OCI-M1 (cell line): ENCODE measurements at regions not wholly inside any gene's neighbourhood (a gene's known extent, or its start where the extent isn't known, plus 50 kb on each side); places are given as distances from the start of the nearest gene placed in this dataset.
A peak's percentile ranks its signal among the peaks of the same experiment; 100 is the strongest.

Source experiments
- DNase-seq: peaks from one replicate; lab custom pipeline; 2025; lab: John Stamatoyannopoulos, UW

DNA sequence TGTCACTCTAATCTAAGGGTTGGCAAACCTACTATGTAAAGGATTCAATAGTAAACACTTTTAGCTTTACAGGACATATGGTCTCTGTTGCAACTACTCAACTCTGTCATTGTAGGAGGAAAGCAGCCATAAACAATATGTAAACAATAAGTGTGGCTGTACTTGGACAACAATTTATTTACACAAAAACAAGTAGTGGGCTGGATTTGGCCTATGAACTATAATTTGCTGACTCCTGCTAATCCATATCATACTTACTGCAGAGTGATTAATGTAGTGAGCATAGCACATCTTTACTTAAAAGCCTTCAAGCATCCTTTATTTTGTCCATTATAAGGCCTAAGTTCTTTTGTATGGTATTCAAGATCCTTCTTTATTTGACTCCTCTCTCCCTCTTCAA, 441.9 kb downstream of the ZIC1 start:
- no peak for DNase-seq

DNA sequence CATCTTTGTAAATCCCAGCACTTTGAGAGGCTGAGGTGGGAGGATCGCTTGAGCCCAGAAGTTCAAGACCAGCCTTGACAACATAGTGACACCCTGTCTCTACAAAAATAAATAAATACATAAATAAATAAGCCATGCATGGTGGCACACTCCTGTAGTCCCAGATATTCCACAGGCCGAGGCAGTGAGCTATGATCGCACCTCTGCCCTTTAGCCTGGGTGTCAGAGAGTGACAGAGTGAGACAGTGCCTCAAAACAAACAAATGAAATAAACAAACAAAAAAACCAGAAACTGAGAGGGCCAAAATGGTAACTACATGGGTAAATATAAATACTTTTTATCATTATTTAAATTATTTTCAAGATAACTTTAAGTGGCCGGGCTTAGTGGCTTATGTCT, 445.4 kb downstream of the ZIC1 start:
- no peak for DNase-seq

DNA sequence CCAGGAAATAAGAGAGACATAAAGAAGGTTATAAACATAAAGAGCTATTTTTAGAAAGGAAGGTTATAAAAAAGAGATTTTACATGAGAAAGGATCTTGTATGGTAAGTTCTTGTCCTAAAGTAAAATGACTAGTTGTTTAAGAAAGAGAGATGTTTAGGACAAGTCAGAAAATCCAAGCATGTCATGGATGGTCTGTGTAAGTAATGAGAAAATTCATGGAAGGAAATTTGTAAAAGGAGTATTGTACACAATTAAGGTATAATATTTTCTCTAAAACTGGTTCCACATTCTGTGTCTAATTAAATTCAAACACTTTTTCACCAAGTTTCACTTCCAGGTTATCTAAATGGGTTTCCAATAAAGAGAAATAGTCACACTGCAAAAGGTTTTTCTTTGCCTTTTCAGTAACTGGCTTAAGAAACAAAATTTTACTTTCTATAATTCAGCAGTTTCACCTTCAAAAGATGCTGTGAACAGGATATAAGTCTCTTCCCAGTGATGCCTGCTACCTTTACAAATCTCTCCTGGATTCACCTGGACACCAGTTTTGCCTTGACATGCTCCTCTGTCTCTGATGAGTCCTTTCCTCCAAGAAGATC, 455.7 kb downstream of the ZIC1 start:
- DNase-seq, result peak; percentile 35

DNA sequence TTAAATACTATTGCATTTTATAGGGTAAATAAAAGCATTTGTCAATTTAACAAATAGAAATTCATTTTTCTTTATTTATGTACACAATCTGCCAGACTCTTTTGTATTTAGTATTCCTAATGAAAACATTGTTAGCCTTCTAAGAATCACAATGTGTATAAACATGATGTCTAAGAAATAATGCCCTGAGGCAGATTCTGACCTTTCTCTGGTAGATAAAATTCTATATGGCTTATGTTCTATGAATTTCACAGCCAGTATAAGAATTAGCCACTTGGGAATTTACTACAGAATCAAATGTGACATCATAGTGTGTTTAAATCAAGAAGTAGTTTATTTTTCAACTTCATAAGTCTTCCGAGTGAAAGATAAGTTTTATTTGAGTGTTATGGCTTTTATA, 457.4 kb downstream of the ZIC1 start:
- no peak for DNase-seq

DNA sequence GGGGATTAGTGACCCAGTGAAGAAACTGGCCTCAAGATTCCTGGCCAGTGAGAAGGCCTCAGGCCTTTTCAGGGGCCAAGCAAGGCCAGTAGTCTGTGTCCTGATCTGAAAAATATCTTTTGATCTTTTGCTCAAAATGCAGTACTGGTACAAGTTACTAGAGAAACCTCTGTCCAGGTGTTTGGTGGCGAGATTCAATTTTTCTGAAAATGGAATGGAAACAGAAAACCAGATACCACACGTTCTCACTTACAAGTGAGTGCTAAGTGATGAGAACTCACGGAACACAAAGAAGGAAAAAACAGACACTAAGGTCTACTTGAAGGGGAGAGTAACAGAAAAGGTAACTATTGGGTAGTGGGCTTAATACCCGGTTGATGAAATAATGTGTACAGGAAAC, 463.4 kb downstream of the ZIC1 start:
- DNase-seq, result no peak

DNA sequence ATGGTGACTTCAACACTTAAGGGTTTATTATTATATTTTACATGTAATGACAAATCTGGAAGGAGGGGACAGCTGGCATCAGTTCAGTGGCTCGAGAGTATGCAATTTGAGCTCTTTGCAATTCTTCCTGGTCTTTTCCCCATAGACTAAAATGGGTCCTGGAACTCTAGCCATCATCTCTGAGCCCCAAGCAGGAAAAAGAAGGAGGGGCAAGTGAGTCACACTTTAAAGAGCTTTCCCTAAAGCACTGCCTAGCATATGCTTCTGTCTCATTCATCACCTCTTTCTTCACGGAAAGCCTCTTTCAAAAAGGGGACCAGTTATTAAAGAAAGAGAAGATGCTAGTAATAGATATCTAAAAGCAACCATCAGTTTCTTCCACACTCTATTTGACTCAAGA, 466.3 kb downstream of the ZIC1 start:
- DNase-seq, result no peak

DNA sequence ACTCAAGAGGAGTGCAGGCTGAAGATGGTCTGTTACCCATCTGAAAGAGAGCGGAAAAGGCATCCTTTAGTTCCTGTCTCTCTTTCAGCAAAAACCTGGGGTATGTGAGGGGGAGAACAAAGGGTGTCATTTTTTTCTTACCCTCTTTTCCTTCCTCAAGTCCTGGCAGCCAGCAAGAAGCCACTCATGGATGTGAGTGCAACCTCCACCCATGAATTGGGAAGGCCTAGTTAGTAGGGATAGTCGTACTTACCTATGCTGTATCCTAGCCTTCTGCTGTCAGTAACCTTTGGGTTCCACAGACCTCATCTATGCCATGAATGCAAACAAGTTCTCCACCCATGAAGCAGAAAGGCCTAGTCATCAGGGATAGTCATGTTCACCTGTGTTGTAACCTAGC, 472.8 kb downstream of the ZIC1 start:
- DNase-seq, result peak; percentile 24

DNA sequence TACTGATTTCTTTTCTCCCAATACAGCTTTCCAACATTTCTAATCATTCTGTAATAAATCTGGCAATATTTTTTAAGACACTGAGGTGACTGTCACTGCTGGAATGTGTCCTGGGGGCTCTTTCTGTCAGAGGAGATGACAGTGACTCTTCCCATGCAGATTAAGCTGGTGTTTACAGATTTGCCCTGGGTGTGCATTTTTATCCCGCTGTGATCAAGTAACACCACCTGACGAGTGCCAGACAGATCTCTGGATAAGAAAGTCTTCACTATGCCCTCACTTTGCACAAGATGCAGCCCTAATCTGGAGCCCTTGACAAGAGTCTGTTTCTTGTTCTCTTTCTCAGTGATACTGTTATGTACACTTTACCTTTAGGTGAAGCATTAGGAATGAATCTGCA, 477.7 kb downstream of the ZIC1 start:
- no peak for DNase-seq

DNA sequence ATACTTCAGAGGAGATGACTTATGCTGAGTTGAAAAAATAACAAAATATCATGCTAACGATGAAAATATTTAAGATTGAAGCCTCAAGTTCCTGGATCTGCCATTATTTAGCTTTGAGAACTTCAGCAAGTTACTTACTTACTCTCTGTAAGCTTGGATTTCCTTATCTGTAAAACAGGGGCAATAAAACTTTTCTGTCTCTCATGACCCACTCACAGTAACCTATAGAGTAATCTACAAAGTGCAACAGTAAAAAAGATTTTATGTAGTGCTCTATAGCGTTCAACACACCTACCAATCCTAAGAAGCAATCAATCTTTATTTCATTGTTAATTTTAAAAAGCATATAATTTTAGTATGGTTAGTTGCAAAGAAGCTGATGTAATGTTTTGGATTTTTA, 478.6 kb downstream of the ZIC1 start:
- no peak for DNase-seq

DNA sequence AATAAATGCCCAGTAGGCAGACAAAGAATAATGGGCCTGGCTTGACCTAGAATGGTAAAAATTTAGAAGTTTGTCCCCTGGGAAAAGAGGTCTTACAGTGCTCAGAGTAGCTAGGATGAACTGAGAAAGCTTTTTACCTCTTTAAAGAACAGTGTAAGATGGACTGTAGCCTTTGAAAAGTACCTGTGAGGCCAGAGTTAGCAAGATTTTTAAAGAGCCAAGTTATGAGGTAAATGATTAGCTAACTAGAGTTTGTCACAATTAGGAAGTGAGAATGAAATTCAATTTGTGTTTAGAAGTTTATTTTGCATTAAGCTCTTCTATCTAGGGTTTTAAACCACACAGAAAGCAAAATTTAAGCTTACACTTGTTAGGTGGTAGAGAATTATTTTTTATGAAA, 480.9 kb downstream of the ZIC1 start:
- DNase-seq, result no peak

DNA sequence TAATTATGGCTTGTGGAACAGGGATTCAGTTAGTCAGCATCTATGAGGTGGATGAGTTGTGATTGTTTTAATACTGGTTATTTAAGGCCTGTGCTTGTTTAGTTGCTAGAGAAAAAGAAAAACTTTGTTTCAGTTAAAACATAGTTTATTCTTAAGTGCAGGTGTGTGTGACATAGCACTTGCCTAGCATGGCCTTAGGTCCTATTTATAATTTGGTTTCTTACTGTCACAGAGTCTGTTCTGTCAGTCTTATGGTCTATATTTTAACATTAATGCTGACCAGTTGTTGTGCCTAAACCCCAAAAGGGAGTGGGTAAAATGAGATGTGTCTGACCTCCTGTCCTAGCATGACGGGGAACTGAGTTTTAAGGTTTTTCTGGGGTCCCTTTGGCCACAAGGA, 486.3 kb downstream of the ZIC1 start:
- no peak for DNase-seq

DNA sequence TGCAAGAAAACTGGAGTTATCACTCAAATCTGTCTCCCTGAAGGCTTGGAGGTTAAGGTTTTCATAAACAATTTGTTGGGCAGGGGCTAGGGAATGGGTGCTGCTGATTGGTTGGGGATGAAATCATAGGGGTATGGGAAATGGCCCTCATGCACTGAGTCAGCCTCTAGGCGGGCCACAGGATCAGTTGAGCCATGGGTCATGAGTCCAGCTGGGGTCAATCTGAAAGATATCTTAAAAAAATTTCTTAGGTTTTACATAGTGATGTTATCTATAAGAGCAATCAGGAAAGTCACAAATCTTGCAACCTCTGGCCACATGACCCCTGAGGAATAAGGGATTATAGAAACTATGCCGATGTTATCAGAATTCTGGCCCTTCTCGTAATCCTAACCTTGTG, 491.7 kb downstream of the ZIC1 start:
- peak; percentile 20 for DNase-seq

DNA sequence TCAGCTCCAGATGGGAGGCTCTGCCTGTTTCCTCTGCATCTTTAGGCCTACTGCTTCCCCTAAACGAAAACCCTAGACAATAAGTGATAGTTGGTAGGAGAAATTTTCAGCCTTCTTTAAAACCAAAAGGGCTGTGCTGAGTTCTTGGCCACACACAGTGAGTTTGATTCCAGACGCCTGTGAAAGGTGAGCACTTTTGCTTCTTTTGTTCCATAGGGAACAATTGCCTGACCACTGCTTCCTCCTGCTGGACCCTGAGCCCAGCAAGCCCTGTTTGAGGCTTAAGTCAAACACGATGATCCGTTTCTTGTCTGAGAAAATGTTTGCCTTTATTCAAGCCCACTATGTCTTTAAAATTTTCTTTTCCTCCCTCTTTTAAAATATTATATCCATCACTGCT, 493.9 kb downstream of the ZIC1 start:
- DNase-seq, result no peak

DNA sequence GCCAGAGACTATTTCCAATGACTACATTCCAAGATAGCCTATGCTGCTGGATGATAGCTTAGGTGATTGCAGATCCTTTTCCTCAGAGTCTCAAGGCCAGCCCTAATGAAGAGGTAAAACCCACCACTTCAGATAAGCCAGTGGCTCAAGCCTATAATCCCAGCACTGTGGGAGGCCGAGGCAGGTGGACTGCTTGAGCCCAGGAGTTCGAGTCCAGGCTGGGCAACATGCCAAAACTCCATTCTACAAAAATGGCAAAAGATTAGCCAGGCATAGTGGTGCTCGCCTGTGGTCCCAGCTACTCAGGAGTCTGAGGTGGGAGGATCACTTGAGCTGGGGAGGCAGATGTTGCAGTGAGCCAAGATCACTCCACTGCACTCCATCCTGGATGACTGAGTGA, 495.3 kb downstream of the ZIC1 start:
- DNase-seq, result no peak

DNA sequence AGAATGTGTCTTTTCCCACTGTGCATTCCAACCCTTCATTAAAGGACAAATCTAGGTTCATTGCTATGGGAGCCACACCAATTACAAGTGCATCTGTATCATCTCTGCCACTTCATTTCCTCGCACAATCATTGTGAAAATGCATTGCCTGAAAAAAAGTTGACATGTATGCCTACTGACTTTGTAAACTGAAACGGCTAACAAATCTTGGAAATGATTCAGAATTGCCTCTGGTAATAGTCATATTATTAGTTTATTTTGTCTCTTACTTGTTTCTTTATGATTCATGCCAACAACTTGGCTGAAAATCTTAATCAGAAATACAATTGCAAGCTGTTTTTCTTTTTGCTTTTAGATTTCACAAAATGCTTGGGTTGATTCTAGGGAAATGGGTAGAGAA, 497.1 kb downstream of the ZIC1 start:
- no peak for DNase-seq

DNA sequence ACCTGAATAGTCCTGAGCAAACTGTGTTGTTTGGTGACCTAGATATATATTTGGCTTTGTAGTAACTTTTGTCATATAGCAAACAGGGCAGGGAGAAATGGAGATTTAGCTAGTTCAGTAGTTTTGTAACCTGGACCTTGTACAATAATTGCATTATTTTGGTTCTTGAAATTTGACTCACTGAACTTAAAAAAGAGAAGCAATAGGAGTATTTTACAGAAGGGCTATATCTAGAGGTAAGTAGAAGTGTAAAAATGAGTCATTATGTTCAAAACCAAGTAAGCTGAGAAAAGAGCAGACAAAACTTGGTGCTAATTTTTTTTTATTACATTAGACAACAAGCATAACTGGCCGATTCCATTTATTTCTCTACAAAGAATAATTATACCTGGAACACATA, 505.4 kb downstream of the ZIC1 start:
- DNase-seq, result no peak

DNA sequence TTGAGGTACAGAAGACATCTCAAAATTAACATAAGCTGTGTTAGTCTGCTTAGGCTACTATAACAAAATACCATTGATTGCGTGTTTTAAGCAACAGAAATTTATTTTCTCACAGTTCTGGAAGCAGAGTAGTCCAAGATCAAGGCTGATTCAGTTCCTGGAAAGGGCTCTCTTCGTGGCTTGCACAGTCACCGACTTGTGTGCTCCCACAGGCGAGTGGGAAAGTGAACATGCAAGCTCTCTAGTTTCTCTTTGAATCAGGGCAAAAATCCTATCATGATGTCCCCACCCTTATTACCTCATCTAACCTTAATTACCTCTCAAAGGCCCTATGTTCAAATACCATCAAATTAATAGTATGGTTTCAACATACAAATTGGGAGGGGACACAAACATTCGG, 505.9 kb downstream of the ZIC1 start:
- DNase-seq, result peak; percentile 65

DNA sequence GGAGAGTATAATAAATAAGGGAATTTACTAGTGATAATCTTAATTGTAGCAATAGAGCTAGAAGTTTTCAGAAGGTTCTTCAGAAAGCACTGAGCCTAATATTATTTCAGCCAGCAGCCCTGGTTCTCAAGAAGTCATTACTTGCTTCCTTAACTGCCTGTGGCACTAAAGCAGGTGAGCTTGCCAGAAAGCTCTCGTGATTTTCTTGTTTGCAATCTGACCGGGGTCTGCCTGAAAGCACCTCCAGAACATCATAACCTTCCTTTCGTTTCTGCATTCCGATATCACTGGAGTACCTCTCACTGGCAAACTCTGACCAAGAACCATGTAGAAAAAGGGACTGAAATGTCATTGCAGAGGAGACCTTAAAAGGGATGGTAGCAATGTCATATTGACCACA, 510.3 kb downstream of the ZIC1 start:
- DNase-seq, result no peak

DNA sequence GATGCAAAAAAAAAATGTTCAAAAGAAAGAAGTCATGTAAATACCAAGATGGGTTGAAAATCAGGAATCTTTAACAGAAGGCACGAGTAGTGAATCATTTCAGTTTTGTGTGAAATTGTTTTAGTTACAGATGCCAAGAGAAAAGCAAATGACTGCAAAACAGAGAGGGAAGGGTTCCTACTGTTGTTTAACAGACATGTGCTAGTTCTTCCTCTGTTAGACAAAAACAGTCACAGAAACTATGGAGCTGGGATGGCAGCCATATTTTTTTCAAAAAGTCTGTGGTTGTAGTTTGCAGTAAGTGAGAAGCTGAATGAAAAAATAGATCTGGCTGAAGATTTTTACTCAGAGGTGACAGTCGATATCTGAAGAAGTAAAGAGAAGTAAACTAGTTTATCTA, 511.9 kb downstream of the ZIC1 start:
- DNase-seq, result no peak

DNA sequence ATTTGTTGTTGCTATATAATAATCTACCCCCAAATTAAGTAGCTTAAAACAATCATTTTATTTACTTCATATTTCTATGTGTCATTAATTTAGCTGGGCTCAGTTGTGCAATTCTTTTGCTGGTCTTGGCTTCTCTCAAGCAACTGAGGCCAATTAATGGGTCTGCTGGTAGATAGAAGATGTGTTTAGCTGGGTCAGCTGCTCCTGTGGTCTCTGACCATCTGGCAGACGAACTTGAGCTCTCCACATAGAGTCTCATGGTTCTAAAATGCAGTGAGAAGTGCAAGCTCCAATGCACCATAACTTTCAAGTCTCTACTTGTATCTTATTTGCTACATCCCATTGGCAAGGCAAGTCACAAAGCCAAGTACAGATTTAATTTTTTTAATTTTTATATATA, 515.6 kb downstream of the ZIC1 start:
- no peak for DNase-seq

DNA sequence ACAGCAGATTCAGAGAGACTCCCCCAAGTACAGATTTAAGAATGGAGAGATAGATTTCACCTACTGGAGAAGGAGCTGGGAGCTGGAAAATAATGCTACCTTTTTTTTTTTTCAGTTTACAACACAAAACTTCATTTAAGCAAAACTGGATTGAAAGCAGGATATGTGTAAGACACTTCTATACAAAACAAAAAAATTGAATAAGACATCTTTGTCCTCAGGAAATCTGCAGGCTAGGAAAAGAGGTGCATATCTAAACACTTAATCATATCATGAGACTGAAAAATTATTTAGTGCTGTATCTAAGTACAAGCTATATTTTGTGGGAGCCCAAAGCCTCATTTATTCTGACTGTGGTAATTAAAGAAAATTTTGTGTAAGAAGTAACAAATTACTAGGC, 516.1 kb downstream of the ZIC1 start:
- no peak for DNase-seq

DNA sequence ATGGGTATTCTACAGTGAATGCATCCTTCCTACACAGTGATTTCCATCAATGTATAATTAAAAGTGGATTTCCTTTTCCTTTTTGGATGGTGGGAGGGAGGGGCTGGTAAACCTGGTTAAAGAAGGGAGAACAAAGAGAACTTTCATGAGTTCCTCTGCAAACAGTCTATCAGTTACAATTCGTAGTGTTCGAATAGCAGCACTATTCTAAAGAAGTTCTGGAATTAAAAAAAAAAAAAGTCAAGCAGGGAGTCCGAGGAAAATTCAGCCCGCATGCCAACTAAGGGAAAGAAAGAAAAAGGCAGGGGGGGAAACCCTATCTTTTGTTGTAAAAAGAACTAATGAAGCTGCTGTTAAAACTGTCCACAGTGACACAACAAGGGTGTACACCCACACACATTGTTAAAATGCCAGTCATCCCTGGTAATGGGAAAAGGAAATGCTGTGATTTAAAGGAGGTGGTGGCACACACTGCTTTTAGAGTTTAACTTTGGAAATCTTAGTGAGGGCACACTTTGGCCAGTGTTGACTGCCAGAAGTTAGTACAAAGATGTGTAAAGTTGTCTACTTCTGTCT, 521.2 kb downstream of the ZIC1 start:
- DNase-seq, result no peak

DNA sequence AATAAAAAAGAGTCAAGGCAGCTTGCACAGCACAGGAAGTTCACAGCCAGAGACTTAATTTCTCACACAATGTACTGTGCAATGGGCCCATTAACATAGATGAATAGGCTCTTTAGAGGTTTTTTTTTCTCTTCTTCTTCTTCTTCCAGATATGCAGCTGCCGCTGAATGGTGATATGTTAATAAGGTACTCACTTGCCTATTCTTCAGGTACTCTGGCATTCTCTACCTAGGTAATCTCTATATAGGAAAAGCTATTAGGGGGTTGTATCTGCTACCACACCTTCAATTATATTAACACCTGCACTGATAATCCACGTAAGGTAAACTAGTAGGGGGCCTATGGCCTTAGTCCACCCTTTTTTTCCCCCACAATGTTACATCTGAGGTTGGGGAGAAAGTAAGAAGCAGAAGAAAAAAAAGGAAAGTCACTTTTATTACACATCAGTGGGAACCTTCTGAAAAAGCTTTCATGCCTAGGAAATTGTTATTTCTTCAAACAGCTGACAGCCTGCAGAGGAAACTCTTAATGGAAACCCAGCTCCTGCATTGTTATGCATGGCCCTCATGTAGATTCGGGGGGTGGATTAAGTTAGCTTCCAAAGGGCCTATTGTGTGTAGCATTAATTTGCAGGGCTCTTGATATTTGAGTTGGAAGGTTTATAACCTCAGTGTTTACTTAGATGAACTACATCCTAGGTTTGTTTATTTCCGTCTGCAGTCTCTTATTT, 525.5 kb downstream of the ZIC1 start:
- DNase-seq, result no peak

DNA sequence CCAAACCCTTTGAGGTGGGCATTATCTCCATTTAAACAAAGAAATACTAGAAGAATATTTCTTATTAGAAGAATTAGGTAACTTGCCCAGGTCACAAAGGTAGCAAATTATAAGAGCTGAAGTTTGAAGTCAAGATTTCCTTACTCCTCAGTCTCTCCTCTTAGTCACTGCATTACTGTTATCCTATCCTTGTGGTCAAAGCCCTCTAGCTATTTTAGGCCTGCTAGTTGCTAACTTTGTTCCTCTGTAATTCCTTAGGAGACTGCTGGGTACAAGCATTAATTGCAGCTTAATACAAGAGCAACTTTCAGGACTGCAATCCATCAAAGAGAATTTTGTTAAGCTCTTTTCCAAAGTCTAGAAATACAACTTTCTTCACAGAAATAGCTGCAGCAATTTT, 528.2 kb downstream of the ZIC1 start:
- no peak for DNase-seq
